Neural progenitor cell (in vitro differentiated cells): ENCODE measurements at regions not wholly inside any gene's neighbourhood (a gene's known extent, or its start where the extent isn't known, plus 50 kb on each side); places are given as distances from the start of the nearest gene placed in this dataset. TPM values are rescaled to one million over a fixed set of nuclear protein-coding genes. Genes with fewer than 3 reads are reported as not detected.

Experiments
- DNase-seq: peaks from one replicate; pipeline ENCODE4 v3.0.0-alpha.2; 2016; ENCODE audit warnings: low spot score
- H2AFZ ChIP-seq: fragments of 200-600 bp; sonication (generic); replicated peaks from 2 replicates; pipeline ENCODE4 v1.6.1; 2016; ENCODE audit warnings: antibody characterized with exemption
- H3F3A ChIP-seq: fragments of 200-600 bp; sonication (generic); 2 replicates; pipeline ENCODE4 v1.6.1; 2016; ENCODE audit warnings: antibody characterized with exemption, low read depth
- H3K27ac ChIP-seq: fragments of 200-600 bp; sonication (generic); 2 replicates; pipeline ENCODE4 v1.5.1; 2016; ENCODE audit warnings: mild to moderate bottlenecking
- H3K27me3 ChIP-seq: fragments of 200-600 bp; sonication (generic); 2 replicates; pipeline ENCODE4 v1.6.1; 2016; ENCODE audit warnings: mild to moderate bottlenecking, moderate library complexity
- H3K36me3 ChIP-seq: fragments of 200-600 bp; sonication (generic); 2 replicates; pipeline ENCODE4 v1.5.1; 2016
- H3K4me1 ChIP-seq: fragments of 200-600 bp; sonication (generic); 2 replicates; pipeline ENCODE4 v1.6.1; 2016; ENCODE audit warnings: mixed run types
- H3K4me2 ChIP-seq: fragments of 200-600 bp; sonication (generic); 2 replicates; pipeline ENCODE4 v1.6.1; 2016
- H3K4me3 ChIP-seq: fragments of 200-600 bp; sonication (generic); 2 replicates; pipeline ENCODE4 v1.5.1; 2016
- H3K79me2 ChIP-seq: fragments of 200-600 bp; sonication (generic); 2 replicates; pipeline ENCODE4 v1.6.1; 2016; ENCODE audit warnings: low read depth
- H3K9ac ChIP-seq: fragments of 200-600 bp; sonication (generic); 2 replicates; pipeline ENCODE4 v1.6.1; 2016
- H3K9me3 ChIP-seq: fragments of 200-600 bp; sonication (generic); 2 replicates; pipeline ENCODE4 v1.5.1; 2016; ENCODE audit warnings: low read depth
- H4K20me1 ChIP-seq: fragments of 200-600 bp; sonication (generic); 2 replicates; pipeline ENCODE4 v1.6.1; 2016; ENCODE audit warnings: low read depth
- H3K27ac Mint-ChIP-seq: 3 replicates; pipeline ENCODE4 v1.8.0; 2021; ENCODE audit warnings: mixed read lengths
- H3K27me3 Mint-ChIP-seq: 2 replicates; pipeline ENCODE4 v1.8.0; 2022; ENCODE audit warnings: low read depth, mild to moderate bottlenecking, inconsistent platforms, moderate library complexity, mixed read lengths; ENCODE audit not compliant: insufficient read depth
- H3K36me3 Mint-ChIP-seq: 3 replicates; pipeline ENCODE4 v1.8.0; 2021; ENCODE audit warnings: mixed read lengths
- H3K4me1 Mint-ChIP-seq: 3 replicates; pipeline ENCODE4 v1.8.0; 2021; ENCODE audit warnings: mixed read lengths
- H3K4me3 Mint-ChIP-seq: 3 replicates; pipeline ENCODE4 v1.8.0; 2021; ENCODE audit warnings: mild to moderate bottlenecking, moderate library complexity, mixed read lengths
- H3K9me3 Mint-ChIP-seq: 3 replicates; pipeline ENCODE4 v1.8.0; 2020; ENCODE audit warnings: mixed read lengths
- EZH2 ChIP-seq: fragments of 200-600 bp; sonication (generic); IDR thresholded peaks from 2 replicates; pipeline ENCODE4 v1.6.1; 2017; ENCODE audit warnings: antibody characterized with exemption, mild to moderate bottlenecking, moderate library complexity
- EZH2phosphoT487 ChIP-seq: fragments of 200-600 bp; sonication (generic); IDR thresholded peaks from 2 replicates; pipeline ENCODE4 v1.6.1; 2017; ENCODE audit warnings: antibody characterized with exemption
- small RNA-seq: library from RNA; depleted of rRNA; stranded (forward); fragments of <200 nt; gene quantifications from one replicate; pipeline ENCODE3, GENCODE V24; 2015
- TF ChIP-seq, protein P1 (sequence below): fragments of 200-600 bp; sonication (generic); IDR thresholded peaks from 2 replicates; pipeline ENCODE4 v1.5.1; 2017; ENCODE audit warnings: antibody characterized with exemption, mild to moderate bottlenecking

DNA sequence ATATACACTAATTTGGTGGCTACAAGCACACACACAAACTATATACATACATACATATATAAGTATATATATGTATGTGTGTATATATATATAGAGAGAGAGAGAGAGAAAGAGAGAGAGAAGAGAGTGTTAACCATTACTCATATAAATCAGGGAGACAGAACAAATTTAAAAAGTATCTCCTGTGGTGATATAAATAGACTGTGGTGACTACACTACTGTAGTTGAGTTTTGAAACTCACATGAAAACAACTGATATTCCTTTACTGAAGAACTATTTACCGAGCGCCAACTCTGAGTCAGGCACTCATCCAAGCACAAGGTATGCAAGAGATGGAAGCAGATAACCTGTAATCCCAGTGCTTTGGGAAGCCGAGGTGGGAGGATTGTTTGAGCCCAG lies 67.3 kb upstream of the ANO6 start:
- no peak overlapping the region for H3K4me3 Mint-ChIP-seq
- Histone ChIP-seq H3K9me3 (no peaks in the 10 kb centered on the region), H4K20me1 (no peaks in the 10 kb centered on the region), H3K9ac (no peak overlapping the region), H3K4me3 (no peak overlapping the region), H3K4me1 (no peaks in the 10 kb centered on the region), H3F3A (no peaks in the 10 kb centered on the region), H3K79me2 (no peaks in the 10 kb centered on the region), H3K36me3 (no peaks in the 10 kb centered on the region), H3K27ac (no peak overlapping the region), H3K27me3 (no peaks in the 10 kb centered on the region), H3K4me2 (no peak overlapping the region), H2AFZ (no peak overlapping the region)
- H3K9me3 Mint-ChIP-seq: peaks cover 16% of the 10 kb centered on the region
- no peaks in the 10 kb centered on the region for H3K36me3 Mint-ChIP-seq
- peaks cover 2% of the 10 kb centered on the region for H3K27me3 Mint-ChIP-seq
- no peaks in the 10 kb centered on the region for H3K4me1 Mint-ChIP-seq
- no peak for DNase-seq
- TF ChIP-seq EZH2 (no peak), EZH2phosphoT487 (no peak)
- TF ChIP-seq, protein P1, sequence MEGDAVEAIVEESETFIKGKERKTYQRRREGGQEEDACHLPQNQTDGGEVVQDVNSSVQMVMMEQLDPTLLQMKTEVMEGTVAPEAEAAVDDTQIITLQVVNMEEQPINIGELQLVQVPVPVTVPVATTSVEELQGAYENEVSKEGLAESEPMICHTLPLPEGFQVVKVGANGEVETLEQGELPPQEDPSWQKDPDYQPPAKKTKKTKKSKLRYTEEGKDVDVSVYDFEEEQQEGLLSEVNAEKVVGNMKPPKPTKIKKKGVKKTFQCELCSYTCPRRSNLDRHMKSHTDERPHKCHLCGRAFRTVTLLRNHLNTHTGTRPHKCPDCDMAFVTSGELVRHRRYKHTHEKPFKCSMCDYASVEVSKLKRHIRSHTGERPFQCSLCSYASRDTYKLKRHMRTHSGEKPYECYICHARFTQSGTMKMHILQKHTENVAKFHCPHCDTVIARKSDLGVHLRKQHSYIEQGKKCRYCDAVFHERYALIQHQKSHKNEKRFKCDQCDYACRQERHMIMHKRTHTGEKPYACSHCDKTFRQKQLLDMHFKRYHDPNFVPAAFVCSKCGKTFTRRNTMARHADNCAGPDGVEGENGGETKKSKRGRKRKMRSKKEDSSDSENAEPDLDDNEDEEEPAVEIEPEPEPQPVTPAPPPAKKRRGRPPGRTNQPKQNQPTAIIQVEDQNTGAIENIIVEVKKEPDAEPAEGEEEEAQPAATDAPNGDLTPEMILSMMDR: no peak
- H3K27ac Mint-ChIP-seq: no peak overlapping the region

DNA sequence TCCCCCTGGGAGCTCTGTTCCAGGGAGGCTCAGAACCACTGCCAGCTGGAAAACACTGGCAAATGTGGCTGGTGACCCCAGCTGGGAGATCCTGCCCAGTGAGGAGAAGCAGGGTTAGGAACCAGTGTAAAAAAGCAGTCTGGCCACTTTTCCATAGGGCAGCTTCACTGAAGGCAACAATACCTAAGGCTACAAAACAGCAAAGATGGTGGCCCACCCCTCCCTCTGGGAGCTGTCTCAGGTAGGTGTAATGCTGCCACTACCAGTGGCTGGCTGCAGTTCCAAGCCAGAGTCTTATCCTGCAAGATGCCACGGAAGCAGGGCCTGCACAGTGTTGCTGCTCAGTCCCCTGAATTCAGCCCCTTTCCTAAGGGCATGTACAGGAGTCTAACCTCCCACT lies 50.6 kb upstream of the ANO6 start:
- no peaks in the 10 kb centered on the region for H3K4me1 Mint-ChIP-seq
- Histone ChIP-seq H3K4me1 (no peaks in the 10 kb centered on the region), H3K79me2 (no peaks in the 10 kb centered on the region), H3K27me3 (no peaks in the 10 kb centered on the region), H3K9me3 (no peaks in the 10 kb centered on the region), H3K27ac (no peak overlapping the region), H2AFZ (no peak overlapping the region), H3K4me3 (no peak overlapping the region), H3F3A (no peaks in the 10 kb centered on the region), H3K9ac (no peak overlapping the region), H3K36me3 (no peaks in the 10 kb centered on the region), H4K20me1 (no peaks in the 10 kb centered on the region), H3K4me2 (no peak overlapping the region)
- peaks cover 8% of the 10 kb centered on the region for H3K9me3 Mint-ChIP-seq
- H3K27me3 Mint-ChIP-seq: no peaks in the 10 kb centered on the region
- TF ChIP-seq EZH2 (no peak), EZH2phosphoT487 (no peak)
- TF ChIP-seq, protein P1: no peak
- H3K27ac Mint-ChIP-seq: no peak overlapping the region
- H3K4me3 Mint-ChIP-seq: no peak overlapping the region
- no peaks in the 10 kb centered on the region for H3K36me3 Mint-ChIP-seq
- DNase-seq: no peak

DNA sequence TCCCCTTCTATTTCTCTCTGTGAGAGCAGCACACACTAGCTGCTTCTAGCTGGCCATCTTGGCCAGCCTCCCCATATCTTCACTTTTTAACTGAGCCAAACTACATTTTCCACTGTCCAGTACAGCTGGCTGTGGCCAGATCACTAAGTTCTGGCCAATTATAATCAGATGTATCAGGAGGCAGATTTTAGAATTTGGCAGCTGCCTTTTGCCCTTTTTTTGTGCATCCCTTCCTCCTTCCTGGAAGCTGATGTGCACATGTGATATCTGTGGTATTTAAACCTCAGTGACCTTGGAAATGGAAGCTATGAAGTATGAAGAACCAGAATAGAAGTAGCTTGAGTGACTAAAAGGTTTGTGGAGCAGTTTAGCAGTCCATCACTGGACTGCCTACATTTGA lies 49.8 kb upstream of the ANO6 start:
- H3K27me3 Mint-ChIP-seq: peaks cover 3% of the 10 kb centered on the region
- Histone ChIP-seq H3K4me1 (no peaks in the 10 kb centered on the region), H3K4me3 (no peak overlapping the region), H3K27me3 (no peaks in the 10 kb centered on the region), H3F3A (no peaks in the 10 kb centered on the region), H4K20me1 (no peaks in the 10 kb centered on the region), H3K4me2 (no peak overlapping the region), H3K36me3 (no peaks in the 10 kb centered on the region), H3K79me2 (no peaks in the 10 kb centered on the region), H3K9me3 (no peaks in the 10 kb centered on the region), H3K27ac (no peak overlapping the region), H3K9ac (no peak overlapping the region), H2AFZ (no peak overlapping the region)
- DNase-seq: no peak
- peaks cover 8% of the 10 kb centered on the region for H3K9me3 Mint-ChIP-seq
- no peak overlapping the region for H3K27ac Mint-ChIP-seq
- no peaks in the 10 kb centered on the region for H3K36me3 Mint-ChIP-seq
- TF ChIP-seq EZH2 (no peak), EZH2phosphoT487 (no peak)
- TF ChIP-seq, protein P1: no peak
- no peaks in the 10 kb centered on the region for H3K4me1 Mint-ChIP-seq
- H3K4me3 Mint-ChIP-seq: no peak overlapping the region

Small RNA genes in the stretch of these regions (small RNA-seq; reads per million reads assigned to genes)
- not detected for gene RNA5SP361
